ENCODE measurements at regions not wholly inside any gene's neighbourhood (a gene's known extent, or its start where the extent isn't known, plus 50 kb on each side); places are given as distances from the start of the nearest gene placed in this dataset.

DNA sequence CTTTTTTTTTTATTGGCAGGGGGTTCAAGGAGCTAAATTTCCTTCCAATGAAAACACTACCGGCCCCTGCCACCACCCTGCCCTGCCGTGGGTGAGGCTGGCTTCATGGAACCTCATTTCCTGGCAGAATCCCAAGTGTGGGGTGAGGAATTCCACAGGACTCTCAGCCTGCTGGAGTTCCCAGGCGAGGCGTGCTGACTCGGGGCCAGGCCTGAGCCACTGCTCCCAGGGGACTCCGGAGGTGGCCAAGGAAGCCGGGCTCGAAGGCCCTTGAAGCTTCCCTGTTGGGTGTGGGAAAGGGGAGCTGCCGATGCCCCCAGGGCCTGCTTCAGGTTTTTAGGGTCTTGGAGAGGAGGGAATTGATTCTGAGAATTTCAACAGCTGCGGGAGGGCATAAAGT is 95.3 kb upstream of the ACTRT2 start:
- TF ChIP-seq, protein P1, sequence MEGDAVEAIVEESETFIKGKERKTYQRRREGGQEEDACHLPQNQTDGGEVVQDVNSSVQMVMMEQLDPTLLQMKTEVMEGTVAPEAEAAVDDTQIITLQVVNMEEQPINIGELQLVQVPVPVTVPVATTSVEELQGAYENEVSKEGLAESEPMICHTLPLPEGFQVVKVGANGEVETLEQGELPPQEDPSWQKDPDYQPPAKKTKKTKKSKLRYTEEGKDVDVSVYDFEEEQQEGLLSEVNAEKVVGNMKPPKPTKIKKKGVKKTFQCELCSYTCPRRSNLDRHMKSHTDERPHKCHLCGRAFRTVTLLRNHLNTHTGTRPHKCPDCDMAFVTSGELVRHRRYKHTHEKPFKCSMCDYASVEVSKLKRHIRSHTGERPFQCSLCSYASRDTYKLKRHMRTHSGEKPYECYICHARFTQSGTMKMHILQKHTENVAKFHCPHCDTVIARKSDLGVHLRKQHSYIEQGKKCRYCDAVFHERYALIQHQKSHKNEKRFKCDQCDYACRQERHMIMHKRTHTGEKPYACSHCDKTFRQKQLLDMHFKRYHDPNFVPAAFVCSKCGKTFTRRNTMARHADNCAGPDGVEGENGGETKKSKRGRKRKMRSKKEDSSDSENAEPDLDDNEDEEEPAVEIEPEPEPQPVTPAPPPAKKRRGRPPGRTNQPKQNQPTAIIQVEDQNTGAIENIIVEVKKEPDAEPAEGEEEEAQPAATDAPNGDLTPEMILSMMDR (IDR thresholded peaks at IDR 0.05; ENCODE audit: insufficient read depth, low read depth, low read length) = no peak
- no peak for TF ChIP-seq EZH2 (IDR thresholded peaks at IDR 0.05; ENCODE audit: insufficient read depth, low read length)
